HFFc6 (cell line): ENCODE measurements at regions not wholly inside any gene's neighbourhood (a gene's known extent, or its start where the extent isn't known, plus 50 kb on each side); places are given as distances from the start of the nearest gene placed in this dataset.
"Not testable (repeated sequence)": the region's sequence is repeated elsewhere in the genome, so short reads cannot be mapped to it uniquely, and the experiment has no call there.

Experiments
- DNase-seq: peaks from one replicate; pipeline ENCODE4 v3.0.0-alpha.2; 2018
- H3K27ac Mint-ChIP-seq: 2 replicates; pipeline ENCODE4 v1.8.0; 2020; ENCODE audit warnings: mild to moderate bottlenecking, mixed read lengths
- H3K27me3 Mint-ChIP-seq: 2 replicates; pipeline ENCODE4 v1.8.0; 2021; ENCODE audit warnings: mild to moderate bottlenecking, moderate library complexity, mixed read lengths; ENCODE audit not compliant: insufficient read depth
- H3K36me3 Mint-ChIP-seq: 2 replicates; pipeline ENCODE4 v1.8.0; 2021; ENCODE audit warnings: low read depth, mixed read lengths
- H3K4me1 Mint-ChIP-seq: 2 replicates; pipeline ENCODE4 v1.8.0; 2020; ENCODE audit warnings: low read depth, mixed read lengths
- H3K4me3 Mint-ChIP-seq: 2 replicates; pipeline ENCODE4 v1.8.0; 2020; ENCODE audit warnings: mild to moderate bottlenecking, moderate library complexity, mixed read lengths
- H3K9me3 Mint-ChIP-seq: 2 replicates; pipeline ENCODE4 v1.8.0; 2020; ENCODE audit warnings: mild to moderate bottlenecking, mixed read lengths
- CTCF ChIP-seq: fragments of 200-600 bp; sonication (generic); IDR thresholded peaks from 2 replicates; pipeline ENCODE4 v1.5.0; 2021; ENCODE audit warnings: antibody characterized with exemption, mild to moderate bottlenecking

GRCh38 chr1:148385371-148386030 is 97.6 kb downstream of the PPIAL4G start:
- DNase-seq: no peak
- H3K27me3 Mint-ChIP-seq: peaks cover 36% of the 10 kb centered on the region
- no peak overlapping the region for H3K27ac Mint-ChIP-seq
- TF ChIP-seq CTCF: no peak
- H3K36me3 Mint-ChIP-seq: no peaks in the 10 kb centered on the region
- H3K9me3 Mint-ChIP-seq: no peaks in the 10 kb centered on the region
- H3K4me3 Mint-ChIP-seq: no peak overlapping the region
- peaks cover 11% of the 10 kb centered on the region for H3K4me1 Mint-ChIP-seq

GRCh38 chr1:148383966-148384365 is 99.1 kb downstream of the PPIAL4G start:
- Mint-ChIP-seq H3K9me3 (no peaks in the 10 kb centered on the region), H3K27me3 (peaks cover 46% of the 10 kb centered on the region), H3K4me3 (no peak overlapping the region), H3K4me1 (peaks cover 10% of the 10 kb centered on the region), H3K27ac (no peak overlapping the region), H3K36me3 (no peaks in the 10 kb centered on the region)
- TF ChIP-seq CTCF: no peak
- DNase-seq: no peak

DNA sequence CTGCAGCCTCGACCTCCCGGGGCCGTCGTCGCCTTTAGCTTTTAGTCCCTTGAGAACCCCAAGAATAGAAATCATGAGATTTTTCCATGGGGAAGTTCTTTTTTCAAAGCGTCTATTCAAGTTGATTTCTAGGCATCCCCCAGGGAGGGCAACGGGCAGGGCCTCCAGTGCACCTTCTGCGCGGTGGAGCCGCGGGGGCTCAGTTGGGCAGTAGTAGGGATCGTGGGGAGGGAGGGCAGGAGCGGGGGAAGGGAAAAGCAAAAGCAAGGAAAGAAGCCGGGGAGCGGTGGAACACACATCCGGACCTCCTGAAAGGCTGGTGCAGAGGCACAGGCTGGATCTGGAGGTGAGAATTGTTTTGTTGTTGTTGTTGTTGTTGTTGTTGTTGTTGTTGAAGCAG is 103.4 kb downstream of the PPIAL4G start:
- Mint-ChIP-seq H3K27me3 (peaks cover 46% of the 10 kb centered on the region), H3K4me3 (peak overlapping the region; percentile 15; the same call in 1 of the 2 replicates), H3K9me3 (no peaks in the 10 kb centered on the region), H3K36me3 (no peaks in the 10 kb centered on the region), H3K27ac (no peak overlapping the region), H3K4me1 (no peaks in the 10 kb centered on the region)
- TF ChIP-seq CTCF: no peak
- no peak for DNase-seq

- Mint-ChIP-seq H3K4me1 (no peaks in the 10 kb centered on the region), H3K27me3 (peaks cover 40% of the 10 kb centered on the region), H3K4me3 (no peak overlapping the region), H3K27ac (no peak overlapping the region), H3K9me3 (no peaks in the 10 kb centered on the region), H3K36me3 (no peaks in the 10 kb centered on the region)
- no peak for TF ChIP-seq CTCF
- no peak for DNase-seq
Measured at GRCh38 chr1:148379170-148379500, 104.0 kb downstream of the PPIAL4G start.

DNA sequence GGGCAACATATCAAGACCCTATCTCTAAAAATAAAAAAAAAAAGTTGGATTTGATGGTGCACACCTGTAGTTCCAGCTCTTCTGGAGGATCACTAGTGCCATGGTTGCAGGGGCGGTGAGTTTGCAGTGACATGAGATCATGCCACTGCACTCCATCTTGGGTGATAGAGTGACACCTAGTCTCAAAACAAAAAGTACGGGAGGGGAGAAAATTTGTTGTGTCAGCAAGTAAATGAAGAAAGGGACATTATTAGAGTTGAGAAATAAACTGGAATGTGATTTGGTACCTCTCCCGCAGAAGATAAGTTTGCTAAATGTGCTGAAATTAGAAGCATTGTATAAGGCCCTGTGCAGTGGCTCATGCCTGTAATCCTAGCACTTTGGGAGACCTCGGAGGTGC is 105.1 kb downstream of the PPIAL4G start:
- H3K27me3 Mint-ChIP-seq: peaks cover 30% of the 10 kb centered on the region
- H3K4me3 Mint-ChIP-seq, H3K27ac Mint-ChIP-seq, H3K9me3 Mint-ChIP-seq, H3K36me3 Mint-ChIP-seq, DNase-seq, H3K4me1 Mint-ChIP-seq: not testable (repeated sequence)

DNA sequence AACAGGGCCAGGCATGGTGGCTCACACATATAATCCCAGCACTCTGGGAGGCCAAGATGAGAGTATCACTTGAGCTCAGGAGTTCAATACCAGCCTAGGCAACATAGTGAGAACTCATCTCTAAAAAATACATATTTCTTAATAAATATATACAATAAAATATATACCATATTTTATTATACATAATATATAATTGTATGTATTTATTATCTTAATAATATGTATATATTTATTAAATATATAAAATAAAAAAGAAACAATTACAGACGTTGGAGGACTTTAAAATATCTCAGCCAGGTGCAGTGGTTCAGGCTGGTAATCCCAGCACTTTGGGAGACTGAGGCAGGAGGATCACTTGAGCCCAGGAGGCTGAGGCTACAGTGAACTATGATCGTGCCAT is 106.1 kb downstream of the PPIAL4G start:
- not testable (repeated sequence) for DNase-seq, H3K9me3 Mint-ChIP-seq, H3K4me3 Mint-ChIP-seq, H3K36me3 Mint-ChIP-seq, H3K27ac Mint-ChIP-seq
- peaks cover 24% of the 10 kb centered on the region for H3K27me3 Mint-ChIP-seq
- H3K4me1 Mint-ChIP-seq: peaks cover 12% of the 10 kb centered on the region

DNA sequence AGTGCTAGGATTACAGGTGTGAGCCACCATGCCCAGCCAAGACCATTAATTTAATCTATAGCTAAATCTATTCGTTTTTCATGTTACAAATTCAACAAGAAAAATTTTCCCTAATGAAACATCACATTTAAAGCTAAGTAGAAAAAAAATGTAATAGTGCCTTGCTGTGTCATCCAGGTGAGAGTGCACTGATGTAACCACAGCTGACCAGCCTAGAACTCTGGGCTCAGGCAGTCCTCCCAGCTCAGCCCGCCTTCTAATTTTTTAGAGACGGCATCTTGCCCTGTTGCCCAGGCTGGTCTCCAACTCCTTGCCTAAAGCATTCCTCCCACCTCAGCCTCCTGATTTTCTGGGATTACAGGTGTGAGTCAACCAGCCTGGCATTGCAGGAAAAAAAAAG is 109.0 kb downstream of the PPIAL4G start:
- no peak for DNase-seq
- Mint-ChIP-seq H3K4me3 (no peak overlapping the region), H3K27me3 (peaks cover 18% of the 10 kb centered on the region), H3K4me1 (peaks cover 20% of the 10 kb centered on the region), H3K36me3 (no peaks in the 10 kb centered on the region), H3K9me3 (no peaks in the 10 kb centered on the region), H3K27ac (no peak overlapping the region)
- no peak for TF ChIP-seq CTCF
